Thyroid gland (tissue), 4 donors: ENCODE measurements at regions not wholly inside any gene's neighbourhood (a gene's known extent, or its start where the extent isn't known, plus 50 kb on each side); places are given as distances from the start of the nearest gene placed in this dataset.

Experiments used
- POLR2A ChIP-seq, 2 donors: fragments of 450-650 bp; IDR thresholded peaks; one replicate each; pipeline ENCODE4 v1.6.1; 2017; ENCODE audit warnings: antibody characterized with exemption in 2 of 2, mild to moderate bottlenecking in 2 of 2, moderate library complexity in 1 of 2
- TF ChIP-seq, protein P1 (sequence below), 6 experiments: fragments of 200-600 bp in 3 of 6; fragments of 450-650 bp in 3 of 6; sonication (generic) in 3 of 6; IDR thresholded peaks; one replicate each; pipeline ENCODE4 v1.5.1; 2016 to 2019; ENCODE audit warnings: antibody characterized with exemption in 6 of 6, mild to moderate bottlenecking in 2 of 6, inconsistent platforms in 1 of 6, moderate library complexity in 1 of 6

DNA sequence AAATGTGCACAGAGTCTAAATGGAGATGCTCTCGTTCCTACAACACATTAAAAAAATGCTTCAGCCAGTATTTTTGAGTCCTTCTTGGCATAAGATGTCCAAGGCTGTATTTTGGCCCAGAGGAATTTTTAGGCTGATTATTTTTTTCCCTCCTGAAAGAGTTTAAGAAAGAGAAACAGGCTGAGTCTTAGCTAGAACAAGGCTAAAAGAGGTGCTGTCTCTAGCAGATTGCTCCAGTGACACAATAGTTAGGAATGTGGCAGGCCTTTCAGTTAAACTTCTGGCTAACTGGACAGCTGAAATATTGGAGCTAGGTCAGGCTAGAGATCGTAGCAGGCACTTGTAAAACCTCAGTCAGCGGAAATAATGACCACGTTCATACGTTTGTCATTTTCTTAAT, 271.4 kb upstream of the RARB start:
- no peak for TF ChIP-seq POLR2A (IDR thresholded peaks at IDR 0.05)
- TF ChIP-seq, protein P1, sequence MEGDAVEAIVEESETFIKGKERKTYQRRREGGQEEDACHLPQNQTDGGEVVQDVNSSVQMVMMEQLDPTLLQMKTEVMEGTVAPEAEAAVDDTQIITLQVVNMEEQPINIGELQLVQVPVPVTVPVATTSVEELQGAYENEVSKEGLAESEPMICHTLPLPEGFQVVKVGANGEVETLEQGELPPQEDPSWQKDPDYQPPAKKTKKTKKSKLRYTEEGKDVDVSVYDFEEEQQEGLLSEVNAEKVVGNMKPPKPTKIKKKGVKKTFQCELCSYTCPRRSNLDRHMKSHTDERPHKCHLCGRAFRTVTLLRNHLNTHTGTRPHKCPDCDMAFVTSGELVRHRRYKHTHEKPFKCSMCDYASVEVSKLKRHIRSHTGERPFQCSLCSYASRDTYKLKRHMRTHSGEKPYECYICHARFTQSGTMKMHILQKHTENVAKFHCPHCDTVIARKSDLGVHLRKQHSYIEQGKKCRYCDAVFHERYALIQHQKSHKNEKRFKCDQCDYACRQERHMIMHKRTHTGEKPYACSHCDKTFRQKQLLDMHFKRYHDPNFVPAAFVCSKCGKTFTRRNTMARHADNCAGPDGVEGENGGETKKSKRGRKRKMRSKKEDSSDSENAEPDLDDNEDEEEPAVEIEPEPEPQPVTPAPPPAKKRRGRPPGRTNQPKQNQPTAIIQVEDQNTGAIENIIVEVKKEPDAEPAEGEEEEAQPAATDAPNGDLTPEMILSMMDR (IDR thresholded peaks at IDR 0.05), result no peak
